Bronchial epithelial cell (primary cell): ENCODE measurements at regions not wholly inside any gene's neighbourhood (a gene's known extent, or its start where the extent isn't known, plus 50 kb on each side); places are given as distances from the start of the nearest gene placed in this dataset.

Source experiments
- DNase-seq: peaks from one replicate; pipeline ENCODE4 v3.0.0-alpha.2; 2010; ENCODE audit warnings: low read depth
- FAIRE-seq: peaks from 2 replicates; lab custom pipeline; 2011; peaks lifted over from hg19 to GRCh38; lab: Jason Lieb, UNC
- H3K27me3 ChIP-seq: 2 replicates; pipeline ENCODE4 v1.5.1; 2011; ENCODE audit warnings: low read length; ENCODE audit not compliant: control insufficient read depth, insufficient read depth
- H3K36me3 ChIP-seq: 2 replicates; pipeline ENCODE4 v1.5.1; 2011; ENCODE audit warnings: low read length; ENCODE audit not compliant: control insufficient read depth, insufficient read depth
- H3K4me3 ChIP-seq: 2 replicates; pipeline ENCODE4 v1.5.1; 2011; ENCODE audit warnings: mild to moderate bottlenecking, low read depth, low read length, control low read depth
- CTCF ChIP-seq: IDR thresholded peaks from 2 replicates; pipeline ENCODE4 v1.5.1; 2011; ENCODE audit warnings: mild to moderate bottlenecking, moderate library complexity, low read length, control low read depth, inconsistent platforms; ENCODE audit not compliant: insufficient read depth, severe bottlenecking

GRCh38 chr12:92389466-92389865 lies 243.8 kb upstream of the BTG1 start:
- no peak for FAIRE-seq
- no peak overlapping the region for H3K4me3 ChIP-seq
- H3K27me3 ChIP-seq, result no peaks in the 10 kb centered on the region
- no peaks in the 10 kb centered on the region for H3K36me3 ChIP-seq
- DNase-seq, result no peak
- no peak for TF ChIP-seq CTCF

- no peak for DNase-seq
- no peak for TF ChIP-seq CTCF
- Histone ChIP-seq H3K36me3 (no peaks in the 10 kb centered on the region), H3K27me3 (no peaks in the 10 kb centered on the region), H3K4me3 (no peak overlapping the region)
- FAIRE-seq, result no peak
Measured at GRCh38 chr12:92385296-92385695, 239.7 kb upstream of the BTG1 start.

DNA sequence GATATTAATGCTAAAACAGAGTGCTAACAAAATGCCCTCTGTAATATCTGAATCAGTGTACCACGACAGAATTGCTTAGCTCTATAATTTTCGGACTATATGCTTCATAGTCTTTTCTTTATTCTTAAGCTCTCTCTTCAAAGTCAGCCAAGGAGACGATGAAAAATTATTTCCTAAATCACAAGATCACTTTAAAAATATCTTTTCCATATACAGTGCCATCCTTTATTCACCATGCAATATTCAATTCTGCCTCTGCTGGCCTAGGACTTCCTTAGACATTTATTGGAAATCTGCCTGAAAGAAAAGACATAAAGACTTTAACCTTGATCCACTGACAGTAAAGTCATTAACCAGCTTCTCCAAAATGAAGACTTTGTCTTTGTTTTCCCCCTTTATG lies 238.9 kb upstream of the BTG1 start:
- TF ChIP-seq CTCF, result no peak
- no peak for FAIRE-seq
- H3K27me3 ChIP-seq, result no peaks in the 10 kb centered on the region
- no peaks in the 10 kb centered on the region for H3K36me3 ChIP-seq
- DNase-seq, result no peak
- no peak overlapping the region for H3K4me3 ChIP-seq

- TF ChIP-seq CTCF, result no peak
- no peaks in the 10 kb centered on the region for H3K27me3 ChIP-seq
- DNase-seq, result no peak
- no peak overlapping the region for H3K4me3 ChIP-seq
- H3K36me3 ChIP-seq, result no peaks in the 10 kb centered on the region
- FAIRE-seq, result no peak
Measured at GRCh38 chr12:92382383-92382878, 236.8 kb upstream of the BTG1 start.

- FAIRE-seq, result no peak
Measured at GRCh38 chr12:92381856-92382255, 236.2 kb upstream of the BTG1 start.

More at GRCh38 chr12:92381856-92382255, 236.2 kb upstream of the BTG1 start:
- Histone ChIP-seq H3K4me3 (no peak overlapping the region), H3K36me3 (no peaks in the 10 kb centered on the region), H3K27me3 (no peaks in the 10 kb centered on the region)
- no peak for DNase-seq
- TF ChIP-seq CTCF, result no peak
